Activated T-cell treated with anti-CD3 and anti-CD28 coated beads, Interleukin-2, amount 50 U/mL, for 24 hours (primary cell): ENCODE measurements at regions not wholly inside any gene's neighbourhood (a gene's known extent, or its start where the extent isn't known, plus 50 kb on each side); places are given as distances from the start of the nearest gene placed in this dataset.

Experiments
- DNase-seq: peaks from one replicate; pipeline ENCODE4 v3.0.0-alpha.2; 2020
- H3K27ac Mint-ChIP-seq: 2 replicates; pipeline ENCODE4 v1.8.0; 2020; ENCODE audit warnings: mild to moderate bottlenecking, mixed read lengths
- H3K27me3 Mint-ChIP-seq: 2 replicates; pipeline ENCODE4 v1.8.0; 2020; ENCODE audit warnings: mixed read lengths
- H3K36me3 Mint-ChIP-seq: 2 replicates; pipeline ENCODE4 v1.8.0; 2020; ENCODE audit warnings: low read depth, mixed read lengths
- H3K4me1 Mint-ChIP-seq: 2 replicates; pipeline ENCODE4 v1.8.0; 2020; ENCODE audit warnings: low read depth, mixed read lengths
- H3K4me3 Mint-ChIP-seq: 2 replicates; pipeline ENCODE4 v1.8.0; 2020; ENCODE audit warnings: mild to moderate bottlenecking, moderate library complexity, mixed read lengths
- H3K9me3 Mint-ChIP-seq: 2 replicates; pipeline ENCODE4 v1.8.0; 2020; ENCODE audit warnings: mixed read lengths

- no peaks in the 10 kb centered on the region for H3K4me1 Mint-ChIP-seq
- no peak overlapping the region for H3K27ac Mint-ChIP-seq
- H3K36me3 Mint-ChIP-seq, result no peaks in the 10 kb centered on the region
- no peak for DNase-seq
- peaks cover 14% of the 10 kb centered on the region for H3K9me3 Mint-ChIP-seq
- H3K4me3 Mint-ChIP-seq, result no peak overlapping the region
- no peaks in the 10 kb centered on the region for H3K27me3 Mint-ChIP-seq
These were observed 1144.6 kb downstream of the SORCS3 start for GRCh38 chr10:105785721-105786120.

DNA sequence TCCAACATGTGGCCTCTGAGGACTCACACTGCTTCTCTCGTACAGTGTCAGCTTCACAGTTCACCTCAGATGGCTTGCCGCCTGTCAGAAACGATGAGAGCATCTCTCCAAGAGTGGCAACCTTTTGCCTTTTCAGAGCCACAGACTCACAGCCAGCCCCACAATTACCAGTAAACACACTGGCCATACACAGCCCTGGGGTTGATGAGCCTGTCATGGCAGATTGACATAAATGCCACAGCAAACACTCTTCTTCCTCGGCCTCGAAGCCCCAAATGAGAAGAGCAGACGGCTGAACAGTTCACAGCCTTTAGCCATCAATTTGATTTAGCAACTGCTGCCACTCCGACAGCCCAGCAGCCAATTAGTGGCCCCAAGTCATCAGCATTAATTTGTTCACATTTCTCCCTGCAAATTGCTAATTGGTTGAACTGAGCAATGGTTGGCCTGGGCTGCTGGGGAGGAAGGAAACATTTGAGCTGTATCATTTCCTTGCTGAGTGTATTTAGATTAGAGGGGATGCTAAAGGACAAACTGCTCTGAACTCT is 1142.9 kb downstream of the SORCS3 start:
- no peaks in the 10 kb centered on the region for H3K36me3 Mint-ChIP-seq
- H3K9me3 Mint-ChIP-seq, result peaks cover 14% of the 10 kb centered on the region
- no peaks in the 10 kb centered on the region for H3K4me1 Mint-ChIP-seq
- no peak overlapping the region for H3K27ac Mint-ChIP-seq
- no peak overlapping the region for H3K4me3 Mint-ChIP-seq
- DNase-seq, result no peak
- H3K27me3 Mint-ChIP-seq, result no peaks in the 10 kb centered on the region

DNA sequence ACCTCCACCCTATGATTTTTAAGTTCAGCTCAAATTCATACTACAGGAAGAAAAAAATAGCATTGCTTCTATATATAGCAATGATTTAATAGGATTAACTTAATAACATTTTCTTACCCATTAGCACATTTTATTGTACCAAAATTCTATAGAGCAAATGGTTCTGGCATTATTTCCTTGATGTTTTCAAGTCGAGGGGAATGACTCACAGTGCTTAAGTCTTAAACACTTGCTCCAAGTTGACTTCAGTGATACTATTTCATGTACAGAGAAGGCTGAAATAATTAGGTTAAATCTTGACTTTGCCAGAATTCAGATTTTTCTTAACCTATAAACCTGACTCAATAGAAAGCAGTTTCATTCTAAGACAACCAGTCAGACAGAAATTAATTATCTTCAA is 1133.8 kb downstream of the SORCS3 start:
- no peak for DNase-seq
- Mint-ChIP-seq H3K4me3 (no peak overlapping the region), H3K4me1 (no peaks in the 10 kb centered on the region), H3K36me3 (no peaks in the 10 kb centered on the region), H3K9me3 (no peaks in the 10 kb centered on the region), H3K27me3 (no peaks in the 10 kb centered on the region), H3K27ac (no peak overlapping the region)

DNA sequence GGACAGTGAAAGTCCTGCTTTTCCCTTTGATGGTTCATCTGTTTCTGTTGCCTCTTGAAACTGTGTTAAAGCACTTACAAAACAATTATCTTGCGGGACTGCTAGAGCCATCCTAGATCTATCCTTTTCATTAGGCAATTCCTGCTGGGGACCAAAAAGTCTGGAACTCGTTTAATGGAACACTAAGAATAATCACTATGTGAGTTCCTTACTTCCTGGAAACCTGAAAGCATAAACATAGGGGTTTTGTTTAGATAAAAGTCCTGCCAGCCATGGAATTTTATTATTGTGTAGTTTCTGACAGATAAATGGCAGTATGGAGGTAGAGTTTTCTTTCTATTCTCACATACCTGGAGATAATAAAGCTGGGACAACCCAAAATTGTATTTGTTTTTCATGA is 1133.3 kb downstream of the SORCS3 start:
- H3K4me1 Mint-ChIP-seq, result no peaks in the 10 kb centered on the region
- no peaks in the 10 kb centered on the region for H3K9me3 Mint-ChIP-seq
- no peak overlapping the region for H3K27ac Mint-ChIP-seq
- DNase-seq, result no peak
- no peaks in the 10 kb centered on the region for H3K27me3 Mint-ChIP-seq
- no peak overlapping the region for H3K4me3 Mint-ChIP-seq
- H3K36me3 Mint-ChIP-seq, result no peaks in the 10 kb centered on the region

DNA sequence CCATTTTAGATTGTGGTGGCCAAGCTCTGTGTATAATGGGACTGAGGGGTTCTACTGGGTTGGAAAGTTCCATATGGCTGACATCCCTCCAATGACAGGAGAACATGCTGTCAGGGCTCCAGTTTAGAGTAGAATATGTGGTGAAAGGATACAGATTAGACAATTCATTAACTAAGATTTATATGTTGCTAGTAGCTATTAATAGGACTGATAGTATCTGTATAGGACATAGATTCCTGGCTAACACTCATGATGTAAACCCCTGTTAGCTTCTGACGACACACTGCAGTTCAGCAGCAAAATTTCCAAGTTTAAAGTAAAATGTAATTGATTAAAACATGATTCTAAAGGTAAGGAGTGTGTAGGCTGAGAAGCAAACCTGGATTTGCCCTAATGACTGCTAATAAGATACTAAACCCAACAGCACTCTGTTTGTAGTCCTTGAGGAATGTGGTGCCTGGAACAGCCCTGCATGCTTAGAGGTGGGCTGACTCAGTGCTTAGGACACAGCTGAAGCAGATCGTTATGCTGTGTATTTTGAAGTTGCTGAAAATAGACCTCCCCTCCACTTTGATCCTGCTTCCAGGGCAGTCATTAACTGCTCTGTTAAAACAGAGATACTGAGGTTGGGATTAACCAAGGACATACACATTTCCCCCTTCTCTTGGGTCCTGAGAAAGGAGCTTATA is 1129.6 kb downstream of the SORCS3 start:
- no peak for DNase-seq
- no peak overlapping the region for H3K4me3 Mint-ChIP-seq
- no peaks in the 10 kb centered on the region for H3K4me1 Mint-ChIP-seq
- H3K9me3 Mint-ChIP-seq, result no peaks in the 10 kb centered on the region
- no peak overlapping the region for H3K27ac Mint-ChIP-seq
- no peaks in the 10 kb centered on the region for H3K36me3 Mint-ChIP-seq
- H3K27me3 Mint-ChIP-seq, result no peaks in the 10 kb centered on the region

DNA sequence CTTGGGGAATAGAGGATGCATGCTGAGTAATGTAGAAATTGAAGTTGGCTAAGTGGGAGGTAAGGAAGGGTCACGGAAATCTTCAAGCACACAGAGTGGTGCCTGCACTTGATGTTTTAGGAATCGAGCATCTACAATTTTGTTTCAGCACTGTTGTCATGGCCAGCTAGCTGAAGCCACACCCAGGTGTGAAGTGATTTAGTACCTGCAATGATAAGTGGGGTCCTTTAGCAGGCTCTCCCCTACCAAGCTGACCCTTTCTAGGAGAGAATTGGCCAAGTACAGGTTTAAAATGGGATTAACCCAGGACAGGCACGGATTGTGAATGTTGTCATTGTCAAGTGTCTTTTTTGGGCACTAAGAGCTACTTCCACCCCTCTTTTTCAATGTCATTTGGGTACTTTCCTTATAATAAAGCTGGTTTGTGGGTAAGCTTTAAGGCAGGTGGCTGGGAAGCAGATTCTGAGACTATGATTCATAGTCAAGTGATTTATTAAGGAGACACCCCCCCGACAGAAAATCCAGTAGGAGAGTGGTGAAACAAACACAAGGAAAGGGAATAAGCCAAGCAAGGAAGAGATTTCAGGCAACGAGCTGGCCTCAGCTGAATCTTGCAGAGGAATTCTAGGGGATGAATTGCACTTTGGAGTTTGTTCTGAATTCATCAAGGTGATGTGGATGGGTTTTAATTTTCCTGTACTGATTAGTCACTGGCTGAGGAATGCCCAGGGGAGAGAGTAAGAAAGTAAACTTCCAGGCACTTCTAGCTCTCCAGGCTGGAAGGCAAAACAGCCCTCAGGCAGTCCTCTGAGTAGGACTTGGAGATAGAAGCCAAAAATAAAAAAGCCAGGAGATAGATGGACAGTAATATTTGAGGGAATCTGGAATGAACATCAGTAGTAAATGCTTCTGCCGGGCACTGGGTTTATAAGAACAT is 1128.4 kb downstream of the SORCS3 start:
- H3K27me3 Mint-ChIP-seq, result no peaks in the 10 kb centered on the region
- H3K36me3 Mint-ChIP-seq, result no peaks in the 10 kb centered on the region
- no peaks in the 10 kb centered on the region for H3K4me1 Mint-ChIP-seq

DNA sequence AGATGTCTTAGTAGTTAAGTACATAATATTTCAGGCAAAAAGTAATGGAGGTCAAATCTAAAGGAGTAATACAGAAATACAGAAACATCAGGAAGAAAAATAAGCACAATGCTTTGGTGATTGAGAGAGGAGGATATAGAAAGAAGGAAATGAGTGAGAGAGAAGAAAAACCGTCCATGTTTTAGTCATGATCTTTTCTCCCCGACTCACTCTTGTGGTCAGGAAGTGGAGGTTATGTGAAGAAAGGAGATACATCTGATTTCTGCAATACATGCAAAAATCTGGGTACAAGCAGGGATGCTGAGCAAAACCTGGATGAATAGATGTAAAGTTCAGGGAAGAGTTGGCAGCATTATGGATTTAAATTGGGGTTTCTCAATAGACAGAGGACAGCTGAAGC is 1122.5 kb downstream of the SORCS3 start:
- no peak overlapping the region for H3K4me3 Mint-ChIP-seq
- no peak overlapping the region for H3K27ac Mint-ChIP-seq
- no peaks in the 10 kb centered on the region for H3K36me3 Mint-ChIP-seq
- DNase-seq, result no peak
- H3K27me3 Mint-ChIP-seq, result no peaks in the 10 kb centered on the region
- H3K9me3 Mint-ChIP-seq, result peaks cover 4% of the 10 kb centered on the region
- H3K4me1 Mint-ChIP-seq, result no peaks in the 10 kb centered on the region

More for the DNA sequence above, 1128.4 kb downstream of the SORCS3 start:
- Mint-ChIP-seq H3K4me3 (no peak overlapping the region), H3K9me3 (peaks cover 4% of the 10 kb centered on the region), H3K27ac (no peak overlapping the region)
- DNase-seq, result no peak

- Mint-ChIP-seq H3K27me3 (no peaks in the 10 kb centered on the region), H3K36me3 (no peaks in the 10 kb centered on the region), H3K4me1 (no peaks in the 10 kb centered on the region), H3K4me3 (no peak overlapping the region), H3K27ac (no peak overlapping the region), H3K9me3 (peaks cover 4% of the 10 kb centered on the region)
- DNase-seq, result no peak
These were observed 1120.6 kb downstream of the SORCS3 start for GRCh38 chr10:105761576-105762260.

- no peaks in the 10 kb centered on the region for H3K4me1 Mint-ChIP-seq
- H3K9me3 Mint-ChIP-seq, result peaks cover 2% of the 10 kb centered on the region
- no peaks in the 10 kb centered on the region for H3K27me3 Mint-ChIP-seq
- no peak overlapping the region for H3K4me3 Mint-ChIP-seq
- no peak for DNase-seq
- no peak overlapping the region for H3K27ac Mint-ChIP-seq
- H3K36me3 Mint-ChIP-seq, result no peaks in the 10 kb centered on the region
These were observed 1118.6 kb downstream of the SORCS3 start for GRCh38 chr10:105759669-105760068.

DNA sequence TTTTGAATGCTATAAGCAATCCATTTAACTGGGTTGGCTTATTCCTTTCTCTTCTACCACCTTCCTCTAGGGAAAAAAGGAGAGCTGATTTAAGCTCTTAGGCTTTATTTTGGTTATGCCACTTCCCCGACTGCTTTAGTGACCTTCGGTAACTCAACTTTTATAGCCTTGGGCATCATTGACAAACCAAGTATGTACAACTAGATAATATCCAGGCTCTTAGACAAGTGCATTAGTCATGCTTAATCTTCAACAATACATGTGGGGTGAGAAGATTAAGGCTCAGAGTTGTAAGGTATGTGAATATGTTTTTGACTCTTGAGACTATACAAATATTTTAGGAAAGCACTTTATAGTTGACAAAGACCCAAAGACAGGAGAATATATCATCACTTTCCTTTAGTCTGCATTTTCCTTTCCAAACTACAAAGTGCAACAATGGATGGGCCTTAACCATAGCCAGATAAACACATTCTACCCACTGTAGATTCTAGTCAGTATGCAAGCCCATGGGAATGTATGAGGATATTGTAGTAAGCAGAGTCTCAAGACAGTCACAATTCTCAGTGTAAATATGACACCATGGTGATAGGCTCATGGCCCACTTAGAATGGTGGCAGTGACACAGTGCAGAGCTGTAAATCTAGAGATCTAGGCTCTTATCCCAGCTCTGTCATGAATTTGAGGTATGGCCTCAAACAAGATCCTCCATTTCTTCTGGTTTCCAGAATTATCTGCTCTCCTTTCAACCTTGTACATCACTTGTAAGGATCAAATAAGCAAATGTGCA is 1117.3 kb downstream of the SORCS3 start:
- Mint-ChIP-seq H3K27me3 (no peaks in the 10 kb centered on the region), H3K36me3 (no peaks in the 10 kb centered on the region), H3K4me1 (no peaks in the 10 kb centered on the region), H3K4me3 (no peak overlapping the region), H3K9me3 (no peaks in the 10 kb centered on the region), H3K27ac (no peak overlapping the region)
- DNase-seq, result no peak

- H3K27ac Mint-ChIP-seq, result no peak overlapping the region
- DNase-seq, result no peak
- H3K27me3 Mint-ChIP-seq, result no peaks in the 10 kb centered on the region
- H3K4me3 Mint-ChIP-seq, result no peak overlapping the region
- no peaks in the 10 kb centered on the region for H3K9me3 Mint-ChIP-seq
- H3K36me3 Mint-ChIP-seq, result no peaks in the 10 kb centered on the region
- H3K4me1 Mint-ChIP-seq, result no peaks in the 10 kb centered on the region
These were observed 1116.2 kb downstream of the SORCS3 start for GRCh38 chr10:105757302-105757701.

- Mint-ChIP-seq H3K36me3 (no peaks in the 10 kb centered on the region), H3K4me1 (no peaks in the 10 kb centered on the region), H3K27ac (no peak overlapping the region), H3K27me3 (no peaks in the 10 kb centered on the region), H3K4me3 (no peak overlapping the region), H3K9me3 (no peaks in the 10 kb centered on the region)
- DNase-seq, result no peak
These were observed 1115.3 kb downstream of the SORCS3 start for GRCh38 chr10:105756386-105756785.

- H3K4me3 Mint-ChIP-seq, result no peak overlapping the region
- no peaks in the 10 kb centered on the region for H3K27me3 Mint-ChIP-seq
- no peaks in the 10 kb centered on the region for H3K9me3 Mint-ChIP-seq
- no peaks in the 10 kb centered on the region for H3K36me3 Mint-ChIP-seq
- H3K27ac Mint-ChIP-seq, result no peak overlapping the region
- DNase-seq, result no peak
- H3K4me1 Mint-ChIP-seq, result no peaks in the 10 kb centered on the region
These were observed 1110.6 kb downstream of the SORCS3 start for GRCh38 chr10:105751688-105752087.

DNA sequence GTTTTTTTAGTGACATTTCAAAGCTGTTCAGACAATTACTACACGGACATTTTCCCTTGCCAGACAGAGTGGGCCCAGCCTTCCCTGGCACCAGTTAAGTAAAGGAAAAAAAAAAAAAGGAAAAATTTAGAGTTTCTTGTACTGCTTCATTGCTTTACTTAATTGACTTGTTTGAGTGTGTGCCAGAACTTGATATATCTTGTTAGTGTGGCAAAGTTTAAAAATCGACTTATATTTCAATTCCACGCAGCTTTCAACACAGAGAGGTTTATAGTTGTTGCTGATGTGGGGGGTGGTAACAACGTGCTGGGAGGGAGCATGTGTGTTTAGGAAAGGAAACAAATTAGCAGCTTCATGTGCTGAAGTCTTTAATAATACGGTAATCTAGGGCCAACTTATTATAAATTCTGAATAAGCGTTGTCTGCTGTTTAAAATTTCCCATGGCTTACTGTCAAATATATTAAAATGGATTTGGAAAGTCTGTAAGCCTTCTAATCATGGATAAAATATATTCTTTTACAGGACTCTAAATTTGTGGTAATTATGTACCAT is 1104.6 kb downstream of the SORCS3 start:
- H3K27ac Mint-ChIP-seq, result no peak overlapping the region
- no peak overlapping the region for H3K4me3 Mint-ChIP-seq
- no peaks in the 10 kb centered on the region for H3K36me3 Mint-ChIP-seq
- no peak for DNase-seq
- no peaks in the 10 kb centered on the region for H3K4me1 Mint-ChIP-seq
- no peaks in the 10 kb centered on the region for H3K27me3 Mint-ChIP-seq
- peaks cover 4% of the 10 kb centered on the region for H3K9me3 Mint-ChIP-seq
